ACC112 (cell line): ENCODE measurements at regions not wholly inside any gene's neighbourhood (a gene's known extent, or its start where the extent isn't known, plus 50 kb on each side); places are given as distances from the start of the nearest gene placed in this dataset.

Experiments
- H2AFZ ChIP-seq: fragments of 200-600 bp; sonication (generic); one replicate; pipeline ENCODE4 v1.6.0; 2017; ENCODE audit warnings: antibody characterized with exemption, low read length; ENCODE audit not compliant: unreplicated experiment
- H3K27ac ChIP-seq: fragments of 200-600 bp; sonication (generic); 2 replicates; pipeline ENCODE4 v1.5.1; 2014; ENCODE audit warnings: low read depth, mild to moderate bottlenecking, antibody characterized with exemption, low read length, moderate library complexity
- H3K27me3 ChIP-seq: fragments of 200-600 bp; sonication (generic); 2 replicates; pipeline ENCODE4 v1.6.1; 2014; ENCODE audit warnings: mild to moderate bottlenecking, antibody characterized with exemption, low read length, moderate library complexity, mixed read lengths; ENCODE audit not compliant: insufficient read depth
- H3K36me3 ChIP-seq: fragments of 200-600 bp; sonication (generic); 2 replicates; pipeline ENCODE4 v1.6.1; 2016; ENCODE audit warnings: mild to moderate bottlenecking, antibody characterized with exemption, low read length, moderate library complexity, mixed read lengths; ENCODE audit not compliant: insufficient read depth
- H3K4me1 ChIP-seq: fragments of 200-600 bp; sonication (generic); one replicate; pipeline ENCODE4 v1.6.1; 2016; ENCODE audit warnings: low read length, mixed read lengths; ENCODE audit not compliant: insufficient read depth, unreplicated experiment, control insufficient read depth
- H3K4me3 ChIP-seq: fragments of 200-600 bp; sonication (generic); 2 replicates; pipeline ENCODE4 v1.5.1; 2014; ENCODE audit warnings: mild to moderate bottlenecking, low read depth, low read length
- H3K79me2 ChIP-seq: fragments of 200-600 bp; sonication (generic); one replicate; pipeline ENCODE4 v1.6.0; 2016; ENCODE audit warnings: low read length; ENCODE audit not compliant: control insufficient read depth, unreplicated experiment, insufficient read depth

DNA sequence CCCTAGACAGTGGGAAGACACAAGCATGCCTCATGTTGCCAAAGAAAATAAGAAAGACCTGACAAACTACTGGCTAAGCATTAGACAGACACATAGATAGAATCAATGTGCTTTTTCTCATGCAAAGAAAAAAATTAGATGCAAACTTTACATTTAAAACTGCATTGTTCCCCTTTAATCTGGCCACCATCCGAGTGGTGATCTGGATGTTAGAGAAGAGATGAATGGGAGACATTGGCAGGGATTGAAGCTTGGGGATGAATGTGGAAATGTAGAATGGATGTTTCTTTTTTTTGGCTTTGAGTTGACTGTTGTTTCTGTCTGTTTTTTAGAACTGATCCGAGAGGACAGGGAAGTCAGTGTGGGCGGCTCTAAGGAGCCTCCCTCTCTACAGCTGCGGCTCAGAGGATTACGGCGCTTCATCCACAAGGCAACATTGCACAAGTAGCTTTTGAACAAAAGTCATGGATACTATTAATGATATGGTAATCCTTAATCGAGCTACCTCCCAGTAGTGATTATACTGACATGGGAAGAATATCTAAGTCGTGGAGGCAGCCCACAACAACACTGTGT is 53.0 kb downstream of the HELT start:
- Histone ChIP-seq H3K36me3 (no peaks in the 10 kb centered on the region), H3K27me3 (peaks cover 60% of the 10 kb centered on the region), H3K27ac (no peak overlapping the region), H2AFZ (no peak overlapping the region), H3K79me2 (no peaks in the 10 kb centered on the region), H3K4me3 (no peak overlapping the region), H3K4me1 (peaks cover 4% of the 10 kb centered on the region)

DNA sequence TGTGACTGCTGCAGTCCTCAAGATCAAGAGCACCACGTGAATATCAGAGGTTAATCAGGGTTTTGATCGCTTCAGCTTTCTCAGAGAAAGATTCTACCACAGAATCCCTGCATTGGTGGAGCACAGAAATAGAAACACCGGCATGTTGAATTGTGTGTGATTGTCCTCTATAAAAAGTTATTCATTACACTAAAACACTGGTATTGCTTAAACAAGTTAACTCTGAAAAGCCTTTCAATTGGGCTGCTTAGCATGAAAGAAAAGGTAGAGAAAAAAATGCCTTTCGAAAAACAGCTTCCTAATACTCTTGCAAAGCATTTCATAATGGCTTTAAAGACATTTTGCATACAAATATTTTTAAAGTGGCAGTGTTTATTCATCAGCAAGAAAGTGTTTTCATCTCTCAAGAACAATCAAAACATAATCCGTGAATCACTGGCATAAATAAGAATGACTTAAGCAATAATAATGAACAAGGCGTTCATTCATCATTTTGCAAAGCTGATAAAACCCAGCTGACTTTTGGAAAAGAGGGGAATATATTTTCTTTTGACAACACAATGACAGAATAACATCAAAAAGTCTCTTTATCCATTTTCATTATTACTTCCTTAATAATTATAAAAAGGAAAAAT is 61.1 kb downstream of the HELT start:
- H3K4me1 ChIP-seq: no peaks in the 10 kb centered on the region

GRCh38 chr4:185080545-185080944 is 62.3 kb downstream of the HELT start:
- H3K79me2 ChIP-seq: no peaks in the 10 kb centered on the region
- H2AFZ ChIP-seq: no peak overlapping the region
- H3K4me1 ChIP-seq: no peaks in the 10 kb centered on the region
- no peak overlapping the region for H3K4me3 ChIP-seq
- H3K27me3 ChIP-seq: peaks cover 19% of the 10 kb centered on the region
- no peak overlapping the region for H3K27ac ChIP-seq
- no peaks in the 10 kb centered on the region for H3K36me3 ChIP-seq

More for the DNA sequence above, 61.1 kb downstream of the HELT start:
- Histone ChIP-seq H3K79me2 (no peaks in the 10 kb centered on the region), H3K36me3 (no peaks in the 10 kb centered on the region), H2AFZ (no peak overlapping the region), H3K4me3 (no peak overlapping the region), H3K27me3 (peaks cover 30% of the 10 kb centered on the region), H3K27ac (no peak overlapping the region)

GRCh38 chr4:185082561-185082960 is 60.5 kb upstream of the SLC25A4 start:
- H3K27me3 ChIP-seq: peaks cover 15% of the 10 kb centered on the region
- H3K4me1 ChIP-seq: no peaks in the 10 kb centered on the region
- no peak overlapping the region for H3K27ac ChIP-seq
- H2AFZ ChIP-seq: no peak overlapping the region
- no peaks in the 10 kb centered on the region for H3K79me2 ChIP-seq
- H3K4me3 ChIP-seq: no peak overlapping the region
- H3K36me3 ChIP-seq: no peaks in the 10 kb centered on the region

DNA sequence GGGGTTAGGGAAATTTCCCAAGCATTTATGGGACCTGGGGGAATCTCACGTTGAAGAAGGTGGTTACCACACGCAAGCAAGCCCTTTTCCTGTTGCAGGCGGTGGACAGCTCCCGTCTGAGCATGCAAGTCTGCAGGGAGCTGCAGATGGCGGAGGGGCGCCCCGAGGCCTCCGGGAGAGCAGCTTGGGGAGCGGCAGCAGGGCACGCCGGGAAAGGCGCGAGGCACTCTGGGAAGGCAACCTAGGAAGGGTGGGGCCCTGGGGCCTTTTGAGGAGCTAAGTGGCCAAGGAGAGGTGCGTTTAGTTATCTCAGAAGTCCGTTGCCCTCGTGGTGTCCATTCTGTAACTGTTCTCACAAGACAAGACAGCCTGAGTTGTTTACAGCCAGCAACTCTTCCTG is 57.0 kb upstream of the SLC25A4 start:
- no peak overlapping the region for H2AFZ ChIP-seq
- no peaks in the 10 kb centered on the region for H3K79me2 ChIP-seq
- no peak overlapping the region for H3K4me3 ChIP-seq
- H3K27me3 ChIP-seq: no peaks in the 10 kb centered on the region
- no peaks in the 10 kb centered on the region for H3K4me1 ChIP-seq
- H3K27ac ChIP-seq: no peak overlapping the region
- no peaks in the 10 kb centered on the region for H3K36me3 ChIP-seq

DNA sequence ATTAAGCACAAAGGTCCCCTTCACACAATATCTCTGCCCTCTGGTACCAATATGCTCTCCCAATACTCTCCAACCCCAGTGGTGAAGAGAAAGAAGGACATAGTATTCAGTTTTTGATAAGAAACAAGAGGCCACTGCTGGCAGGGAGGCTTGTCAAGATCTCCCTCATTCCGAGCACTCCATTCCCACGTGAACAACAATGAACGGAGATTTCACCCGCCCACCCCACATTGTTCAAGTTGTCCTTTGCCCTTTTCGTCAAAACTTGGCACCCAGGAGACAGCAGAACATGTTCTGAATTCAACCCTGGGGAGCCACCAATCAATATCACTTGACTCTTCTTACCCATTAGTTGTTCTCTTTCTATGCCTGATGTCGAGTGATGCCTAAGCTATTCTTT is 54.2 kb upstream of the SLC25A4 start:
- Histone ChIP-seq H3K36me3 (no peaks in the 10 kb centered on the region), H3K4me3 (no peak overlapping the region), H2AFZ (no peak overlapping the region), H3K27ac (no peak overlapping the region), H3K27me3 (peaks cover 6% of the 10 kb centered on the region; the same call in 1 of the 2 replicates), H3K79me2 (no peaks in the 10 kb centered on the region), H3K4me1 (no peaks in the 10 kb centered on the region)

- no peak overlapping the region for H3K27ac ChIP-seq
Measured at GRCh38 chr4:185090592-185090991, 52.5 kb upstream of the SLC25A4 start.

DNA sequence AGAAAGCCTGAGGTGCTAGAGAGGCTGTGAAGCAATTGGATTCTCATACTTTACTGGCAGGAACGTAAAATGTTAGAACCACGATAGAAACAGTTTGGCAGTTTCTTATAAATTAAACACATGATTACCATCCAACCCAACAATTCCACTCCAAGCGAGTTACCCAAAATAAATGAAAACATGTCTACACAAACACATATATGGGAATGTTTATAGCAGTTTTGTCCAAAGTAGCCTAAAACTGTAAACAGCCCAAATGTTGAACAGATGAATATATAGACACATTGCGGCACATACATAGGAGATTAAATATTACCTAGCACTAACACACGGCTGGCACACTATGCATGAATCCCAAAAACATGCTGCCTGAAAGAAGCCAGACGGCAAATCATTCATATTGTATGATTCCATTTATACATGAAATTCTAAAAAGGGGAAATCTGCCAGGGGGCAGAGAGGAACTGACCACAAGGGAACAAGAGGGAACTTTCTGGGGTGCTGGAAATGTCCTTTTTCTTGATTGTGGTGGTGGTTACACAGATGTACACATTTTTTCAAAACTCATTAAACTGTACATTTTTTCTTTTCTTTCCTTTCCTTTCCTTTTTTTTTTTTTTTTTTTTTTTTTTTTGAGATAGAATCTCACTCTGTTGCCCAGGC is 50.4 kb upstream of the SLC25A4 start:
- Histone ChIP-seq H3K4me3 (no peak overlapping the region), H3K4me1 (no peaks in the 10 kb centered on the region), H3K36me3 (no peaks in the 10 kb centered on the region), H3K27ac (no peak overlapping the region), H2AFZ (no peak overlapping the region), H3K79me2 (no peaks in the 10 kb centered on the region), H3K27me3 (peaks cover 6% of the 10 kb centered on the region; the same call in 1 of the 2 replicates)

More at GRCh38 chr4:185090592-185090991, 52.5 kb upstream of the SLC25A4 start:
- no peaks in the 10 kb centered on the region for H3K4me1 ChIP-seq
- H3K79me2 ChIP-seq: no peaks in the 10 kb centered on the region
- H3K27me3 ChIP-seq: peaks cover 6% of the 10 kb centered on the region; the same call in 1 of the 2 replicates
- no peak overlapping the region for H3K4me3 ChIP-seq
- H2AFZ ChIP-seq: no peak overlapping the region
- H3K36me3 ChIP-seq: no peaks in the 10 kb centered on the region
